ENCODE measurements at regions not wholly inside any gene's neighbourhood (a gene's known extent, or its start where the extent isn't known, plus 50 kb on each side); places are given as distances from the start of the nearest gene placed in this dataset.

GRCh38 chr6:137763436-137763835 is 103.6 kb upstream of the TNFAIP3 start:
- DNase-seq, result no peak

- DNase-seq, result no peak
These were observed 103.2 kb upstream of the TNFAIP3 start for GRCh38 chr6:137763886-137764285.

GRCh38 chr6:137764464-137764863 is 102.6 kb upstream of the TNFAIP3 start:
- DNase-seq, result no peak

GRCh38 chr6:137765059-137765458 is 102.0 kb upstream of the TNFAIP3 start:
- DNase-seq, result no peak

- no peak for DNase-seq
These were observed 100.3 kb upstream of the TNFAIP3 start for GRCh38 chr6:137766596-137767370.

- DNase-seq, result no peak
These were observed 99.6 kb upstream of the TNFAIP3 start for GRCh38 chr6:137767465-137767864.

- DNase-seq, result no peak
These were observed 99.0 kb upstream of the TNFAIP3 start for GRCh38 chr6:137767911-137768690.

- no peak for DNase-seq
These were observed 98.1 kb upstream of the TNFAIP3 start for GRCh38 chr6:137768935-137769334.

- no peak for DNase-seq
These were observed 97.2 kb upstream of the TNFAIP3 start for GRCh38 chr6:137769797-137770362.

- no peak for DNase-seq
These were observed 94.4 kb upstream of the TNFAIP3 start for GRCh38 chr6:137772541-137773250.

- DNase-seq, result no peak
These were observed 91.8 kb upstream of the TNFAIP3 start for GRCh38 chr6:137775227-137775626.

- no peak for DNase-seq
These were observed 91.3 kb upstream of the TNFAIP3 start for GRCh38 chr6:137775720-137776119.

GRCh38 chr6:137776256-137776655 is 90.8 kb upstream of the TNFAIP3 start:
- DNase-seq, result no peak

- no peak for DNase-seq
These were observed 90.0 kb upstream of the TNFAIP3 start for GRCh38 chr6:137776786-137777686.

- no peak for DNase-seq
These were observed 89.4 kb upstream of the TNFAIP3 start for GRCh38 chr6:137777687-137778075.

GRCh38 chr6:137779982-137780381 is 87.1 kb upstream of the TNFAIP3 start:
- no peak for DNase-seq

GRCh38 chr6:137780447-137781034 is 86.5 kb upstream of the TNFAIP3 start:
- no peak for DNase-seq

GRCh38 chr6:137781639-137782038 is 85.4 kb upstream of the TNFAIP3 start:
- no peak for DNase-seq

- DNase-seq, result no peak
These were observed 84.7 kb upstream of the TNFAIP3 start for GRCh38 chr6:137782166-137783039.

- DNase-seq, result no peak
These were observed 83.3 kb upstream of the TNFAIP3 start for GRCh38 chr6:137783710-137784109.

GRCh38 chr6:137784583-137784982 is 82.5 kb upstream of the TNFAIP3 start:
- no peak for DNase-seq
